Left ventricle myocardium inferior (tissue), 1 donor: ENCODE measurements at regions not wholly inside any gene's neighbourhood (a gene's known extent, or its start where the extent isn't known, plus 50 kb on each side); places are given as distances from the start of the nearest gene placed in this dataset.

Experiments
- DNase-seq: peaks from one replicate; pipeline ENCODE4 v3.0.0-alpha.2; 2020
- H3K27ac ChIP-seq: fragments of 200-600 bp; replicated peaks from 2 replicates; pipeline ENCODE4 v1.8.0; 2021
- H3K27me3 ChIP-seq: fragments of 200-600 bp; 2 replicates; pipeline ENCODE4 v1.8.0; 2021; ENCODE audit warnings: low read depth
- H3K36me3 ChIP-seq: fragments of 200-600 bp; 2 replicates; pipeline ENCODE4 v1.8.0; 2021
- H3K4me1 ChIP-seq: fragments of 200-600 bp; 2 replicates; pipeline ENCODE4 v1.8.0; 2021
- H3K4me3 ChIP-seq: fragments of 200-600 bp; 2 replicates; pipeline ENCODE4 v1.8.0; 2021; ENCODE audit warnings: mild to moderate bottlenecking, moderate library complexity
- H3K9me3 ChIP-seq: fragments of 200-600 bp; replicated peaks from 2 replicates; pipeline ENCODE4 v1.8.0; 2021
- intact Hi-C: fragments of 100-400 bp; cut with micrococcal nuclease; formaldehyde crosslinking; loops from one replicate; pipeline ENCODE4 v1.11.0; 2022
- TF ChIP-seq, protein P1 (sequence below): fragments of 200-600 bp; IDR thresholded peaks from 2 replicates; pipeline ENCODE4 v1.8.0; 2021; ENCODE audit warnings: antibody characterized with exemption, mild to moderate bottlenecking, borderline replicate concordance
- donor health status: DM: no; HTN: yes; CAD: no; lungs with severe emphysema.

DNA sequence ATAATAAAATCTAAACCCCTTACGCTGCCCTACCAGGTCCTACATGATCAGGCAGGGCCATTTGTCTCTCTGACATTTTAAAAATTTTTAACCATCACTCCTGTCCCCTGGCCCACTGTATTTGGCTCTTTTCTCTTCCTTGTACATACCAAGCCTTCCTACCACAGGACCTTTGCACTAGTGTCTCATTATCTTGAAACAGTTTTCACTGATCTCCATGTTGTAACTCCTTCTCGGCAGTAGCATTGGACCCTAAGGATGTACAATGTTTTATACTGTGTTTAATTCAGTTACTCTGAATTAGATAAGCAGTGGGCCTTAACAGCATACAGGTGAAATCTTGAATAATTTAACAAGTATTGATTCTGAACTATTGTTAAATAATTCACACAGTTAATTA, 330.7 kb downstream of the UTRN start:
- Histone ChIP-seq H3K4me1 (no peaks in the 10 kb centered on the region), H3K4me3 (no peak overlapping the region), H3K9me3 (no peaks in the 10 kb centered on the region), H3K27ac (no peak overlapping the region), H3K36me3 (no peaks in the 10 kb centered on the region), H3K27me3 (no peaks in the 10 kb centered on the region)
- intact Hi-C loops: no loop called here
- DNase-seq: no peak
- TF ChIP-seq, protein P1, sequence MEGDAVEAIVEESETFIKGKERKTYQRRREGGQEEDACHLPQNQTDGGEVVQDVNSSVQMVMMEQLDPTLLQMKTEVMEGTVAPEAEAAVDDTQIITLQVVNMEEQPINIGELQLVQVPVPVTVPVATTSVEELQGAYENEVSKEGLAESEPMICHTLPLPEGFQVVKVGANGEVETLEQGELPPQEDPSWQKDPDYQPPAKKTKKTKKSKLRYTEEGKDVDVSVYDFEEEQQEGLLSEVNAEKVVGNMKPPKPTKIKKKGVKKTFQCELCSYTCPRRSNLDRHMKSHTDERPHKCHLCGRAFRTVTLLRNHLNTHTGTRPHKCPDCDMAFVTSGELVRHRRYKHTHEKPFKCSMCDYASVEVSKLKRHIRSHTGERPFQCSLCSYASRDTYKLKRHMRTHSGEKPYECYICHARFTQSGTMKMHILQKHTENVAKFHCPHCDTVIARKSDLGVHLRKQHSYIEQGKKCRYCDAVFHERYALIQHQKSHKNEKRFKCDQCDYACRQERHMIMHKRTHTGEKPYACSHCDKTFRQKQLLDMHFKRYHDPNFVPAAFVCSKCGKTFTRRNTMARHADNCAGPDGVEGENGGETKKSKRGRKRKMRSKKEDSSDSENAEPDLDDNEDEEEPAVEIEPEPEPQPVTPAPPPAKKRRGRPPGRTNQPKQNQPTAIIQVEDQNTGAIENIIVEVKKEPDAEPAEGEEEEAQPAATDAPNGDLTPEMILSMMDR: no peak

DNA sequence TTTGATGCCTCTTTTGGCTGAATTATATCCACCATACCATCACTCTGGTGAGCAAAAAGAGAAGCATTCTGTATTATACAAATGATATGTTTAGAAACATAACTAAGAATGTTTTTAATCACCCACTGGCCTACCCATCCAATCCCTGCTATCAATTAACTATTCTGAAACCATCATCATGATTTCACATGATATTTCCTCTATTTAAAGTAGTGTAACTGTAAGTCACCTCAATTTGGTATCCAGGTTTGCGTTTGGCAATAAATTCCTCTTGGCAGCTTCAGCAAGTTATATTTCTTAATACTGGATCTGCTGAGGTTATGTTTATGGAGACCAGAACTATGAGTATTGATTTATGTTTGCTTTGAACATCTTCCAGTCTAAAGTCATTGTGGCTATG, 332.1 kb downstream of the UTRN start:
- intact Hi-C loops: no loop called here
- DNase-seq: no peak

DNA sequence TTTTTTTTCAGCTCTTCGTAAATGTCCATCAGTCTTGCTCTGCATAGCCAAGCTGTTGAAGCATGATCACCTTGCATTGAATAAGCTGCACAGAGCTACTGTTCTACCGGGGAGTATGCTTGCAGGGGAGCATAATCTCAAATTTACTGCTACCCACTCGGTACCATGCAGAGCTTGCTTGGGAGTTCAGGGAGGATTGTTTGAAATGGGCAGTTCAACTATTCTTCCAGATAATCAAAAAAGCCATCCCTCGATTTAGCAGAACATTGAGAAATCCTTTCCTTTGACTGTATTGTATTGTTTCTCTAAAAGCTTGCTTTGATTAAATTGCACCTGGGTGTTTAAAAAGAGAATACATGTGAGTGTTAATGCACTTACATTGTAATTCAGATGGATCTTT, 332.6 kb downstream of the UTRN start:
- Histone ChIP-seq H3K9me3 (no peaks in the 10 kb centered on the region), H3K36me3 (no peaks in the 10 kb centered on the region), H3K4me1 (no peaks in the 10 kb centered on the region), H3K27me3 (no peaks in the 10 kb centered on the region), H3K4me3 (no peak overlapping the region), H3K27ac (no peak overlapping the region)
- no peak for DNase-seq
- intact Hi-C loops: no loop called here
- TF ChIP-seq, protein P1: no peak

More for the DNA sequence above, 332.1 kb downstream of the UTRN start:
- Histone ChIP-seq H3K9me3 (no peaks in the 10 kb centered on the region), H3K4me1 (no peaks in the 10 kb centered on the region), H3K27ac (no peak overlapping the region), H3K4me3 (no peak overlapping the region), H3K36me3 (no peaks in the 10 kb centered on the region), H3K27me3 (no peaks in the 10 kb centered on the region)
- TF ChIP-seq, protein P1: no peak

DNA sequence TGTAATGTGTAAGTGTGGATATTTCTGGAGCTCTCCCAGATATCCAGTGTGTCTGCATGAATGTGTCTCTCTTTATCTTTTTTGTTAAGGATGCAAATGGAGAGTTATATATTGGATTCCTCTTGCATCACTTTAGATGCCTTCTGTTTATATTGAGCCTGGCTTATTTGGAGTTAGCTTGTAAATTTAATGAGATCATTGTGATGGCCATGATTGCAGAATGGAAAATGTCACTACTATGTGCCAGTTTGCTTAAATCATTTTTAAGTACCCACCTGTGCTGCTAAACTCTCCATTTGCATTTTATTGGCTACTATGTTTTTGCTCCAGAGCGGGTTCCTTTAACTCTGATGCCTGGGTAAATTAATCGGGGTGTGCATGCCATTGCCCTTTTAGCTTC, 334.8 kb downstream of the UTRN start:
- TF ChIP-seq, protein P1: no peak
- Histone ChIP-seq H3K9me3 (no peaks in the 10 kb centered on the region), H3K27ac (no peak overlapping the region), H3K4me3 (no peak overlapping the region), H3K4me1 (no peaks in the 10 kb centered on the region), H3K27me3 (no peaks in the 10 kb centered on the region), H3K36me3 (no peaks in the 10 kb centered on the region)
- intact Hi-C loops: no loop called here
- DNase-seq: no peak

DNA sequence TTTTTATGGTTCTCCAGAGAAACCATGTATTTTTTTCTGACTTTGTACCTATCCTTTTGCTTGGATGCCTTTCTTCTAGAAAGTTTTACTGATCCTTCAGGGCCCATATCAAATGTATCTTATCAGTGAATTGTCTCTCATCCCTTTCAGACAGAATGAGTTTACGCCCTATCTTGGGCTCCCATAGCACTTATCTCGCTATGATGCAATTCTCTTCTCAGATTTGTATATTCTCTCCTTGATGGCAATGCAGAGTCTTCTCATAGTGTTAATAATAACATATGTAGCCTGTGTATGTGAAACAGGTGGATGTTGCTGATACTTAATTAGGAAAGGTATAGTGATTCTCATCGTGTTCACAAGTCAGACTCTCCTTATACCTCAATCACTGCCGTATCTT, 336.2 kb downstream of the UTRN start:
- intact Hi-C loops: no loop called here
- H3K4me3 ChIP-seq: no peak overlapping the region

More for the DNA sequence above, 336.2 kb downstream of the UTRN start:
- Histone ChIP-seq H3K9me3 (no peaks in the 10 kb centered on the region), H3K27me3 (no peaks in the 10 kb centered on the region), H3K36me3 (no peaks in the 10 kb centered on the region), H3K27ac (no peak overlapping the region), H3K4me1 (no peaks in the 10 kb centered on the region)
- no peak for DNase-seq
- TF ChIP-seq, protein P1: no peak
